IPS DF 6.9 (cell line): ENCODE measurements at regions not wholly inside any gene's neighbourhood (a gene's known extent, or its start where the extent isn't known, plus 50 kb on each side); places are given as distances from the start of the nearest gene placed in this dataset.

ENCODE experiments used
- DNase-seq: peaks from one replicate; pipeline ENCODE4 v3.0.0-alpha.2; 2013; ENCODE audit warnings: low read depth, low spot score
- H3K27ac ChIP-seq: one replicate; pipeline ENCODE4 v1.5.1; 2013; ENCODE audit warnings: low read length, control low read depth
- H3K27me3 ChIP-seq: 2 replicates; pipeline ENCODE4 v1.6.1; 2013; ENCODE audit warnings: mild to moderate bottlenecking, low read length; ENCODE audit not compliant: control insufficient read depth, insufficient read depth
- H3K36me3 ChIP-seq: 2 replicates; pipeline ENCODE4 v1.6.1; 2013; ENCODE audit warnings: low read length; ENCODE audit not compliant: control insufficient read depth, insufficient read depth
- H3K4me1 ChIP-seq: 2 replicates; pipeline ENCODE4 v1.6.1; 2013; ENCODE audit warnings: low read length; ENCODE audit not compliant: control insufficient read depth, insufficient read depth
- H3K4me3 ChIP-seq: 2 replicates; pipeline ENCODE4 v1.5.1; 2013; ENCODE audit warnings: mild to moderate bottlenecking, low read length
- H3K9me3 ChIP-seq: 2 replicates; pipeline ENCODE4 v1.6.1; 2013; ENCODE audit warnings: low read length, inconsistent platforms; ENCODE audit not compliant: control insufficient read depth, insufficient read depth
- WGBS: extraction: QIAGEN DNeasy Blood & Tissue Kit; methylation state at CpG from one replicate; pipeline ENCODE4 v1.1.7; 2013; ENCODE audit warnings: mixed read lengths, missing lambda C conversion rate; ENCODE audit not compliant: insufficient read length, insufficient coverage; 5-methylcytosine and 5-hydroxymethylcytosine counted together

DNA sequence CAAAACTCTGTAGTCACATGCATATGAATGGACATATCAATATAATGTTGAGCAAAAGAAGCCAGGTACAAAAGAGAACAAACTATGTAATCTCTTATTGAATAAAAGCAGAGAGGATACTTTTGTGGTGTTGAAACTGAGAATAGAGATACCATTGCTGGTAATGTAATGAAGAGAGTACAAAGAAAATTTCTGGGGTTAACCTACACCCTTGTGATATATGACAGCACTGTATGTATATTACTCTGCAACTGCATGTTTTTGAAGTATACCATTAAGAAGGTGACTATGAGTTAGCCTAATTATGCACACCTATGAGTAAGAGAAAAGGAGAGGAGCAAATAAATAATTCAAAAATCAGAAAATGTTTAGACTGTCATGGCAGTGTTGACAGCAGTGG, 268.8 kb upstream of the DEFB112 start:
- Histone ChIP-seq H3K9me3 (no peaks in the 10 kb centered on the region), H3K27ac (no peak overlapping the region), H3K4me1 (no peaks in the 10 kb centered on the region), H3K4me3 (no peak overlapping the region), H3K27me3 (no peaks in the 10 kb centered on the region), H3K36me3 (no peaks in the 10 kb centered on the region)
- DNase-seq, result no peak

DNA sequence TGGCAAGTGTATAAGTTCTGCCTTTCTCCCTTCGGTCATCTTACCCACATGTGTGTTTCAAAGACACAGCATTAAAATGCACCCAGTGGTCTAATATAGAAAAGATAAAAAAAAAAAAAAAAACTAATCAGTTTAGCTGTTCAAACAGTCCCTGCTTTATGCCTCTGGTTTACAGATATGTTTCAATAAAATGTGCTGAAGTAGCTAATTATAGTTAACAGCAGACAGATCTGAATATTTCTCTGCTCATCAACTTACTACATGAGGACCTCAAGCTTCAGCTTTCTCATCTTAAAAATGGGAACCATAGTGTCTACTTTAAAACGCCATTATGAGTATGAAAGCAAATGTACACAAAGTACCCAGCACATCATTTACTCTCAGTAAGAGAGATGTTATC, 280.6 kb upstream of the DEFB112 start:
- Histone ChIP-seq H3K4me3 (no peak overlapping the region), H3K9me3 (no peaks in the 10 kb centered on the region), H3K27ac (no peak overlapping the region), H3K4me1 (no peaks in the 10 kb centered on the region), H3K27me3 (no peaks in the 10 kb centered on the region), H3K36me3 (no peaks in the 10 kb centered on the region)
- no CpG with 5 or more reads among the region's 2 CpGs for WGBS
- DNase-seq, result no peak

DNA sequence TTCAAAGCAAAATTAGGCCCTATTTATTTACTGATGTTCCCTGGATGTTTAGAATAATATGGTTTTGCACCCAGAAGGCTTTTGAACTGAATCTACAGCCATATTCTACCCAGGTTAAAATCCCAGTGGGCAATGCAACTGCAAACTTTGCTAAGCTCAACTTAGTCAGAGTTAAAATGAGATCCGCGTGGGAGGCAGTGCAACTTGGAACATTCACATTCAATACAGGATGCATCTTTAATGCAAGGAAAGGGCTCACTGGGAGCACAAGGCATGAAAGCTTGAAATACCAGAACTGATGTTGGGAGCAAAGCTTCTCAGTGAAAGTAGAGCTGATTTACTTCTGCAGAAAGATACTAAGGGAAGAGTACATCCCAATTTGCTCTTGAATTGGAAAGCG, 281.2 kb upstream of the DEFB112 start:
- Histone ChIP-seq H3K36me3 (no peaks in the 10 kb centered on the region), H3K9me3 (no peaks in the 10 kb centered on the region), H3K27me3 (no peaks in the 10 kb centered on the region), H3K4me3 (no peak overlapping the region), H3K4me1 (no peaks in the 10 kb centered on the region), H3K27ac (no peak overlapping the region)
- no CpG with 5 or more reads among the region's 3 CpGs for WGBS
- DNase-seq, result no peak

DNA sequence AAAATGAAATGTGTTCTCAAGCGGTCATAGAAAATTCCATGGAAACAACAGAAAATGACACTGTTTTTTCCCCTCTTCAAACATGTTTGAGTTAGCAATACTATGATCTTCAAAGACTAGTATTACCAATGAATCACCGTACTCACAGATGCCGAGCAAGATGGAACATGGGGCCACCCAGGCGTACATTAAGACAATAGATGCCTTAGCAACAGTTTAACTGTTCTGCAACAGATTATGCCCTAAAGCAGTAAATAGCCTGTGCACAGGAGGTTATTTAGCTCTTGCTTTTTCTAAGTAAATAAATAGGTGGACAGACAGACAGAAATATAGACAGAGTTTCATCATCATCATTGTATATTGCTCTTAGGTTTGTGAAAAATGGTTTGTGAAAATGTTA, 284.0 kb upstream of the DEFB112 start:
- Histone ChIP-seq H3K4me1 (no peaks in the 10 kb centered on the region), H3K27me3 (no peaks in the 10 kb centered on the region), H3K4me3 (no peak overlapping the region), H3K27ac (no peak overlapping the region), H3K36me3 (no peaks in the 10 kb centered on the region), H3K9me3 (no peaks in the 10 kb centered on the region)
- WGBS, result no CpG with 5 or more reads among the region's 4 CpGs
- DNase-seq, result no peak

DNA sequence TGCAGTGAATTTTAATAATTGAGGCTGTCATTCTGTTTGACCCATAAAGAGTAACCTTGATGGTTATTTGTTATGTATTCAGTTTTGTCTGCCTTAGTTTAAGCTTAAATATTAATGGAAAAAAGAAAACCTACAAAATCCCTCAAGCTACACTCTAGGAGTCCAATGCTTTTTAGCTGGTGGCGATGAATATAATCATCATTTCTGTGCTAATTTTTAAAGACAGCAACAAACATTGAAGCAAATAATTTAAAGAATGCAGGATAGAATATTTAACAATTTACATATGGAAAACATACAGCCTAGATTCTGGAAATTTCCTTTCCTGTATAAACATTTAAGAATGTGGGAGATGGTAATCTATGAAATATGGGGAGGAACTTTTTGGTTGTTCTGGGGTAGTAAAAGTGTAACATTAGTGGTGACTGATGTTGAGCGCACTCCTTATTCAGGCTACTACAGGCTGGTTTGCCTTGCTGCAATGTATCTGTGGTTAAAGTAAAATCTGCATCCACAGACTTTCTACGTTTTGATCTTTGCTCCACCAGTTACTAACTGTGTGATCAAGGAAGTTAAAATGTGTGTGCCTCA, 287.9 kb upstream of the DEFB112 start:
- no peaks in the 10 kb centered on the region for H3K36me3 ChIP-seq
- H3K27me3 ChIP-seq, result no peaks in the 10 kb centered on the region
- H3K9me3 ChIP-seq, result no peaks in the 10 kb centered on the region
- WGBS, result no CpG with 5 or more reads among the region's 3 CpGs
- H3K4me3 ChIP-seq, result no peak overlapping the region
- H3K4me1 ChIP-seq, result no peaks in the 10 kb centered on the region
- no peak for DNase-seq
- H3K27ac ChIP-seq, result no peak overlapping the region

DNA sequence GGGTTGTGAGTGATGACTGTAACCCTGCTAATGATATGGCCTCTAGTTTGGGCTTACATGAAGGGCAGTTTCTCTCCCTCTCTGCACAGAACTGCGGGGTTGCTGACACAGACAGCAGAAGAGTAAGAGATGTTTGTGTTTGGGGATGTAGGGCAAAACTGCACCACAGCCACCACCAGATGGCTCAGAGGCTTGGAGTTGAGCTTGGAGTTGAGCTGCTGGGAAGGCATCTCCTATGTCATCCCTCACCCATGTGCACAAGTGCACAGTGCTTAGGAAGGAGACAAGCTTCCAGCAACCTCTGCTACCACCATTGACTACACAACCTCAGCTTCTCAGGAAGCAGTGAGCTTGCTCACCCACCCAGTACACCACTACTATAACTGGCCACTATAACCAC, 303.9 kb upstream of the DEFB112 start:
- no peaks in the 10 kb centered on the region for H3K36me3 ChIP-seq
- H3K9me3 ChIP-seq, result no peaks in the 10 kb centered on the region
- peak; percentile 9 for DNase-seq
- no CpG with 5 or more reads among the region's 1 CpG for WGBS
- H3K4me3 ChIP-seq, result no peak overlapping the region
- H3K27ac ChIP-seq, result no peak overlapping the region
- no peaks in the 10 kb centered on the region for H3K27me3 ChIP-seq
- no peaks in the 10 kb centered on the region for H3K4me1 ChIP-seq

DNA sequence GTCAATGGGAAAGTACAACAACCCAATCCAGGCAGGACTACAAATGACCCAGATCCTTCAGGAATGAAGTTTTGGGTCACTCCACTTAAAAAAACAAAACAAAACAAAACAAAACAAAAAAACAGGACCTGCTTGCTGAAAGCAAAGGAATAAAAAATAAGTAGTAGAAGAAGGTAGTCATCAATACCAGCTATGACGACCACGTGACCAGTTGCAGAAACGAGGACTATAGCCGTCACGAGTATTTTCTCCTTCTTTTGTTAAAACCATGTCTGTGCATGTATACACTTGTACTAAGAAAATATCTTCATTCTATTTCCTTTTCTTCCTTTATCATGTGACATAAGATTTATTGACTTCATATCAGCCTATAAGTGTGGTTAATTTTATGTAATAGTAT, 308.4 kb upstream of the DEFB112 start:
- no CpG with 5 or more reads among the region's 5 CpGs for WGBS

DNA sequence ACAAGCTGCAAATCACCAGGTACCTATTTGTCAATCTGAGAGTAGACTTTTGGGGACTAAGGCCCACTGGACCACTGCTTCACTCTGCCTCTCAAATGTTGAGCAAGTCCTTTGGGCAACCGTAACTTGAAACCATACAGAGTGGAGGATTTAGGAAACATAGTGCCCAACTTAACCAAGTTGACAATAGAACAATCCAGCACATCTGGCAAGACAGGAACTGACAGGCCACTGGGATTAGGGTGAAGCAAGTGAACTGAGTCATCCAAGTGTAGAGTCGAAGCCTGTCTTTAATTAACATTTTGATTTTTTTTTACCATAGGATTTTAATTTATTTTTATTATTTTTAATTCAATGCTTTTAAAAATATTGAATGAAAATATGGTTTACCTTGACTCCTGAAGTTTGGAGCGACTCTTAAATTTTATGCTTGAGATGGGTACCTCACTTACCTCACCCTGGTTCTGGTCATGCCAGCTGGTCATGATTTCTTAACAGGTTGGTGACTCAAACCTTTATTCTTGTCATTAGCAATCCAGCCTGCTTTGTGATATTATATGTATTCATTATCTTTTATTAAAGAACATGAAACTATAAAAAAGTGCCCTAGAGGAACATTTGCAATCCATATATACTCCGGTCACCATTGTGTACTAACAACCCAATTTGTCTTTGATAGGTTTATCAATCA, 312.1 kb upstream of the DEFB112 start:
- WGBS, result no CpG with 5 or more reads among the region's 4 CpGs

More for the DNA sequence above, 308.4 kb upstream of the DEFB112 start:
- Histone ChIP-seq H3K27ac (no peak overlapping the region), H3K4me1 (no peaks in the 10 kb centered on the region), H3K4me3 (no peak overlapping the region), H3K36me3 (no peaks in the 10 kb centered on the region), H3K27me3 (no peaks in the 10 kb centered on the region), H3K9me3 (no peaks in the 10 kb centered on the region)
- DNase-seq, result no peak

DNA sequence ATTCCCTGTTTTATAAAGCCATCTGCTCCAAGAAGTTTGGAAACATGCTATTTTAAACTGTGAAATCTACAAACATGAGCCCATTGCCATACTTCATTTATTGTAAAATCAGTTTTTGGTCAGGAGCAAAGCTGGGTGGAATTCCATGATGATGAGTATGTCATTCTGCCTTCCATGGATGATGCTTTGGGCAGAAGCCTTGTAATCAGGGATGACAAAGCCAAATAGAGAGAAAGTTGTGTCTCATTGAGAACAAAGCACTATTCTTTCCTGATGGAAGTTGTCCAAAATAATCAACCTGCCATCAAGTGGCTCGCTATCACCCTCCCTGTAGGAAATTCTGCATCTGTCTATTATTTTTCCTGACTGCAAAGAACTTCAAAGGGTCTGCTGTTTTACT, 313.0 kb upstream of the DEFB112 start:
- H3K27me3 ChIP-seq, result no peaks in the 10 kb centered on the region
- no peak for DNase-seq
- no peaks in the 10 kb centered on the region for H3K4me1 ChIP-seq
- WGBS, result no CpG with 5 or more reads among the region's 1 CpG
- H3K4me3 ChIP-seq, result no peak overlapping the region
- no peaks in the 10 kb centered on the region for H3K9me3 ChIP-seq
- no peak overlapping the region for H3K27ac ChIP-seq
- H3K36me3 ChIP-seq, result no peaks in the 10 kb centered on the region

More for the DNA sequence above, 312.1 kb upstream of the DEFB112 start:
- Histone ChIP-seq H3K9me3 (no peaks in the 10 kb centered on the region), H3K27ac (no peak overlapping the region), H3K27me3 (no peaks in the 10 kb centered on the region), H3K36me3 (no peaks in the 10 kb centered on the region), H3K4me3 (no peak overlapping the region), H3K4me1 (no peaks in the 10 kb centered on the region)
- no peak for DNase-seq

DNA sequence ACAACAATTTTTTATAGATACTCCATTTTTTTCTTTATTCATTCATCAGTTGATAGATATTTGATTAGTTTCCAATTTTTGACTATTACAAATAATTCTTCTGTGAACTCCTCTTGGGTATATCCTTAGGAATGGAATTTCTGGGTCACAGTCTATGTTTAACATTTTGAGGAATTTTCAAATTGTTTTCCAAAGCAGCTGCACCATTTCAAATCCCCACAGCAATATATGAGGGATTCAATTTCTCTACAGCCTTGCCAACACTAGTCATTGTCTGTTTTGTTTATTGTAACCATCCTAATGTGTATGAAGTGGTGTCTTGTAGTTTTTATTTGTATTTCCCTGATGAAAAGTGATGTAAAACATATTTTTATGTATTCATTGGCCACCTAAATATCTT, 320.3 kb upstream of the DEFB112 start:
- H3K27me3 ChIP-seq, result no peaks in the 10 kb centered on the region

DNA sequence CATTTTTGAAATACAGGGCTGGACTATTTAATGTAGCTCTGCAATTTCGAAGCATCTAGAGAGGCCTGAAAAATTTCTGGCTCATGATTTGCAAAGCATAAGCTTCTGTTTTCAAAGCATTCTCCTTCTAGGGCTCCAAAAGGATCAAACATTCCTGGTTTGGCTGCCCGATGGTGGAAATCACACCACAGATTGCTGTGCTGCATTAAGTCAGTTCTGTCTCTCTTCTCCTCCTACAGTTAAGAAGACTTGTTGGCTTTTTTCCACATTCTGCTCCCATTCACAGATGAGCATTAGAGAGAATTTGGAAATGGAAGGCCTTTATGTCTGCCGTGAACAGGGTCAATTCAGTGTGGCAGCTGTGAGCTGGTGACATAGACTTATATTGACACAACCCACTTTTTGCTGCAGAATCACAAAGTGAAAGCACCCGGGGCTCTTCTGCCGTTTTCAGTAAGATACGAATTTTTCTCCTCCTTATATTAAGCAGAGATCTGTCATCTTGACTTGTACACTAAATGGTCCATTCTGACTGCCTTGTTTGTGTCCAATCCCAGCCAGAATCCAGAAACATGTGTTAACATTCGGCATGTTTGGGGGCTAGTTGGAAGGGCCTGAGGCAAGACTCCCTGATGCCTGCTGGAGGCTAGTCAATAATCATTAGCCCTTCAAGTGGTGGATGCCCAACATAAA, 330.8 kb upstream of the DEFB112 start:
- Histone ChIP-seq H3K36me3 (no peaks in the 10 kb centered on the region), H3K27me3 (no peaks in the 10 kb centered on the region), H3K27ac (no peak overlapping the region), H3K9me3 (no peaks in the 10 kb centered on the region), H3K4me1 (no peaks in the 10 kb centered on the region), H3K4me3 (no peak overlapping the region)
- DNase-seq, result no peak
- WGBS, result no CpG with 5 or more reads among the region's 7 CpGs

More for the DNA sequence above, 320.3 kb upstream of the DEFB112 start:
- H3K4me1 ChIP-seq, result no peaks in the 10 kb centered on the region
- no peaks in the 10 kb centered on the region for H3K9me3 ChIP-seq
- H3K27ac ChIP-seq, result no peak overlapping the region
- H3K4me3 ChIP-seq, result no peak overlapping the region
- no peaks in the 10 kb centered on the region for H3K36me3 ChIP-seq
- no peak for DNase-seq
